Heart right ventricle (tissue), 16 donors: ENCODE measurements at regions not wholly inside any gene's neighbourhood (a gene's known extent, or its start where the extent isn't known, plus 50 kb on each side); places are given as distances from the start of the nearest gene placed in this dataset.
"Not testable (repeated sequence)": the region's sequence is repeated elsewhere in the genome, so short reads cannot be mapped to it uniquely, and the experiment has no call there.

Experiments used
- ATAC-seq, 8 donors: fragments of 200-7000 bp; cut with Tn5 transposase; one replicate each; pipeline ENCODE4 v1.9.1; 2020; ENCODE audit warnings: mild to moderate bottlenecking in 8 of 8, moderate library complexity in 8 of 8, moderate number of reproducible peaks in 1 of 8
- DNase-seq, 2 donors: peaks; one replicate each; pipeline ENCODE4 v3.0.0-alpha.2; 2020
- H3K27ac ChIP-seq, 10 donors: fragments of 200-600 bp; sonication (generic) in 2 of 10; one replicate each; pipeline versions ENCODE4 v1.5.0 to v1.8.0; 2020 to 2022; ENCODE audit warnings: mild to moderate bottlenecking in 3 of 10
- H3K27me3 ChIP-seq, 7 donors: fragments of 200-600 bp; one replicate each; pipeline ENCODE4 v1.8.0; 2021 to 2022; ENCODE audit warnings: mild to moderate bottlenecking in 2 of 7
- H3K36me3 ChIP-seq, 9 donors: fragments of 200-600 bp; sonication (generic) in 1 of 9; one replicate each; pipeline versions ENCODE4 v1.5.0 to v1.8.0; 2020 to 2022; ENCODE audit warnings: mild to moderate bottlenecking in 2 of 9
- H3K4me1 ChIP-seq, 9 donors: fragments of 200-600 bp; sonication (generic) in 1 of 9; one replicate each; pipeline versions ENCODE4 v1.5.0 to v1.8.0; 2020 to 2022; ENCODE audit warnings: mild to moderate bottlenecking in 4 of 9
- H3K4me3 ChIP-seq, 10 donors: fragments of 200-600 bp; sonication (generic) in 2 of 10; one replicate each; pipeline versions ENCODE4 v1.5.0 to v1.8.0; 2020 to 2022; ENCODE audit warnings: mild to moderate bottlenecking in 7 of 10, moderate library complexity in 2 of 10
- H3K9me3 ChIP-seq, 11 donors: fragments of 200-600 bp in 10 of 11; sonication (generic) in 2 of 11; one replicate each; pipeline versions ENCODE4 v1.5.0 to v1.8.0; 2013 to 2022; ENCODE audit warnings: mild to moderate bottlenecking in 2 of 11, control low read depth in 1 of 11, moderate library complexity in 1 of 11
- WGBS, 2 donors: extraction: QIAGEN DNeasy Blood & Tissue Kit; methylation state at CpG; one replicate each; pipeline ENCODE4 v1.1.7; 2013; ENCODE audit warnings: inconsistent platforms in 1 of 2; 5-methylcytosine and 5-hydroxymethylcytosine counted together
- intact Hi-C, 10 donors: fragments of 100-400 bp; cut with DNase I; formaldehyde crosslinking; loops; one replicate each; pipeline versions ENCODE4 v1.11.1 to v1.14.2; 2022
- TF ChIP-seq, protein P1 (sequence below), 9 donors: fragments of 200-600 bp; sonication (generic) in 2 of 9; IDR thresholded peaks; one replicate each; pipeline versions ENCODE4 v1.5.0 to v1.8.0; 2021 to 2022; ENCODE audit warnings: antibody characterized with exemption in 9 of 9, mild to moderate bottlenecking in 5 of 9, moderate library complexity in 1 of 9
- donor health status: Arrhythmogenic right ventricular cardiomyopathy.
- donor health status: ischemic (EF 13 %, LVEDD 7.1; RV severe dilation, severe dysfunction).
- donor health status: healthy with polysubstance abuse.
- donor health status: DM: no; HTN: yes; CAD: no.
- donor health status: DM: no; HTN: no; CAD: no.
- donor health status: ischemic (EF 25% LVEDD 6.9; RV normal size, moderate dysfunction).
- donor health status: ischemic (EF 25% LVEDD 5.7; RV mildly dilated, moderate dysfunction).
- donor health status: healthy.
- donor health status: DM: yes; HTN: yes; CAD: no.
- donor health status: Ischemic cardiomyopathy.
- donor health status: ischemic (EF 35%, LVEDD 5.7; RV mildly dilated, moderate dysfunction).
- donor health status: nonischemic (EF 11% LVEDD 7.7; RV severe dilation, severe dysfunction).
- donor health status: DM: yes; HTN: yes; CAD: no.
- donor health status: PGD.
- donor health status: ischemic (EF 29% LVEDD 5.4; RV normal size, mild dysfunction).
- donor health status: nonischemic (EF 23%, LVEDD 6.1; RV moderate dilation, normal function).

DNA sequence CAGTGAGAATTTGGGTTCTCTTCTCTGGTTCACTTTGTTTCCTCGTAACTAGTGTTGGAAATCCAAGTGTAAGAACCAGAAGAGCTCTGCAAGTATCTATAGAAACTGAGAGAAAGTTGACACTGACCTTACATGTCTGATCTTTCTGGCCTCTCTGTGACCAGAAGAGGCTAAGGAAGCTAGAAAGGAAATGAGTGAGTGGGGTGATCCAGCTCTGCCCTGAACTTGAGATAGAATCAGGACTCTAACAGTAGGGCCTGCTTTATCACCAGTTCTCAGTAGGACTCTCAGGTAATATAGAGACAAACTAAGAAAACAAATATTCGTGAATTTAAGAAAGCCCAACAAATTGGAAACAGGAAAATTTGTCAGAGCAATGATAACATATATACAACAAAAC is 441.2 kb upstream of the ZNF804A start:
- no peak for ATAC-seq

DNA sequence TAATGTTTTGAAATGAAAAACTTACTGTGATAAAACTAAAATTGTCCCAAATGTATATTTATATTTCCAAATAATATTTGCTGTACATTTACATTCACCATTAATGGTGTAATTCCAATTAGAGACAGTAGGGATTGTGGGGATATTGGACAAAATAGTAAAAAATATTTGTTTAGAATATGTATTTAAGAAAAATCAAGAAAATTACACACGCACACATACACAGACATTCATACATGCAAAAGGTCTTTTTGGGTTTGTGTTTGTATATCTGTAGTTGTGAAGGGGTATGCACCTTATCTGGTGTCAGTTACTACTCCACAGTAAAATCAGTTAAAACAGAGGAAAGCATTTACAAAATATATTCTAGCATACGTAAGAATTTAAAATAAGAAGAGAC is 435.9 kb upstream of the ZNF804A start:
- TF ChIP-seq, protein P1, sequence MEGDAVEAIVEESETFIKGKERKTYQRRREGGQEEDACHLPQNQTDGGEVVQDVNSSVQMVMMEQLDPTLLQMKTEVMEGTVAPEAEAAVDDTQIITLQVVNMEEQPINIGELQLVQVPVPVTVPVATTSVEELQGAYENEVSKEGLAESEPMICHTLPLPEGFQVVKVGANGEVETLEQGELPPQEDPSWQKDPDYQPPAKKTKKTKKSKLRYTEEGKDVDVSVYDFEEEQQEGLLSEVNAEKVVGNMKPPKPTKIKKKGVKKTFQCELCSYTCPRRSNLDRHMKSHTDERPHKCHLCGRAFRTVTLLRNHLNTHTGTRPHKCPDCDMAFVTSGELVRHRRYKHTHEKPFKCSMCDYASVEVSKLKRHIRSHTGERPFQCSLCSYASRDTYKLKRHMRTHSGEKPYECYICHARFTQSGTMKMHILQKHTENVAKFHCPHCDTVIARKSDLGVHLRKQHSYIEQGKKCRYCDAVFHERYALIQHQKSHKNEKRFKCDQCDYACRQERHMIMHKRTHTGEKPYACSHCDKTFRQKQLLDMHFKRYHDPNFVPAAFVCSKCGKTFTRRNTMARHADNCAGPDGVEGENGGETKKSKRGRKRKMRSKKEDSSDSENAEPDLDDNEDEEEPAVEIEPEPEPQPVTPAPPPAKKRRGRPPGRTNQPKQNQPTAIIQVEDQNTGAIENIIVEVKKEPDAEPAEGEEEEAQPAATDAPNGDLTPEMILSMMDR (IDR thresholded peaks at IDR 0.05): no peak
- H3K4me1 ChIP-seq: no peaks in the 10 kb centered on the region
- ATAC-seq (no peak), DNase-seq (no peak)
- H3K36me3 ChIP-seq: no peaks in the 10 kb centered on the region
- peaks cover 0 to 2% (median 0%) of the 10 kb centered on the region in 11 donors for H3K9me3 ChIP-seq
- H3K27me3 ChIP-seq: no peaks in the 10 kb centered on the region
- intact Hi-C loops: no loop called here
- WGBS, 2 donors: 78 to 83% methylated on average over 2 of the region's 2 CpGs
- H3K27ac ChIP-seq: no peak overlapping the region
- no peak overlapping the region for H3K4me3 ChIP-seq

More for the DNA sequence above, 441.2 kb upstream of the ZNF804A start:
- intact Hi-C loops: no loop called here
- Histone ChIP-seq H3K27ac (no peak overlapping the region), H3K9me3 (peaks cover 0 to 2% (median 0%) of the 10 kb centered on the region in 11 donors), H3K4me3 (no peak overlapping the region), H3K36me3 (no peaks in the 10 kb centered on the region), H3K4me1 (no peaks in the 10 kb centered on the region), H3K27me3 (no peaks in the 10 kb centered on the region)
- WGBS, 2 donors: 27 to 30% methylated on average over 2 of the region's 2 CpGs
- DNase-seq: no peak
- TF ChIP-seq, protein P1 (IDR thresholded peaks at IDR 0.05): no peak

DNA sequence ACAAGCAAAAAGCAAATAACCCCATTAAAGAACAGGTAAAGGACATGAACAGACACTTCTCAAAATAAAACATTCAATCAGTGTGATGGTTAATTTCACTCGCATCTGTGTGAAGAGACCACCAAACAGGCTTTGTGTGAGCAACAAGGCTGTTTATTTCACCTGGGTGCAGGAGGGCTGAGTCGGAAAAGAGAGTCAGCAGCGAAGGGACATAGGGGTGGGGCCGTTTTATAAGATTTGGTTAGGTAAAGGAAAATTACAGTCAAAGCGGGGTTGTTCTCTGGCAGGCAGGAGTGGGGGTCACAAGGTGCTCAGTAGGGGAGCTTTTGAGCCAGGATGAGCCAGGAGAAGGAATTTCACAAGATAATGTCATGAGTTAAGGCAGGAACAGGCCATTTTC is 429.5 kb upstream of the ZNF804A start:
- H3K36me3 ChIP-seq, H3K27ac ChIP-seq, H3K4me1 ChIP-seq, intact Hi-C loops, DNase-seq, ATAC-seq, H3K27me3 ChIP-seq, H3K4me3 ChIP-seq: not testable (repeated sequence)
- H3K9me3 ChIP-seq: peaks cover 0 to 11% (median 0%) of the 10 kb centered on the region in 11 donors
- WGBS, 2 donors: 68 to 72% methylated on average over 5 of the region's 5 CpGs

DNA sequence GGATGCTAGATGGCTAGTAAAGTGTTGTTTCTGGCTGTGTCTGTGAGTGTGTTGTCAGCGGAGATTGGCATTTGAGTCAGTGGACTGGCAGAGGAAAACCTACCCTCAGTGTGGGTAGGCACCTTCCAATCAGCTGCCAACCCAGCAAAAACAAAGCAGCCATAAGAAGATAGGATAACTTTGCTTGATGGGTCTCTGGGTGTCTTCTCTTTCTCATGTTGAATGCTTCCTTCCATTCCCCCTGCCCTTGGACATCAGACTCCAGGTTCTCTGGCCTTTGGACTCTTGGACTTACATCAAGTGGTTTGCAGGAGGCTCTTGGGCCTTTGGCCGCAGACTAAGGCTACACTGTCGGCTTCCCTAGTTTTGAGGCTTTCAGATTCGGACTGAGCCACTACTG is 429.0 kb upstream of the ZNF804A start:
- intact Hi-C loops: no loop called here
- no peaks in the 10 kb centered on the region for H3K4me1 ChIP-seq
- no peak overlapping the region for H3K27ac ChIP-seq
- H3K4me3 ChIP-seq: no peak overlapping the region
- 89 to 90% methylated on average over 4 of the region's 4 CpGs for WGBS, 2 donors
- TF ChIP-seq, protein P1 (IDR thresholded peaks at IDR 0.05): no peak
- no peaks in the 10 kb centered on the region for H3K27me3 ChIP-seq
- no peaks in the 10 kb centered on the region for H3K36me3 ChIP-seq
- ATAC-seq: no peak
- no peak for DNase-seq
- H3K9me3 ChIP-seq: peaks cover 0 to 11% (median 0%) of the 10 kb centered on the region in 11 donors

DNA sequence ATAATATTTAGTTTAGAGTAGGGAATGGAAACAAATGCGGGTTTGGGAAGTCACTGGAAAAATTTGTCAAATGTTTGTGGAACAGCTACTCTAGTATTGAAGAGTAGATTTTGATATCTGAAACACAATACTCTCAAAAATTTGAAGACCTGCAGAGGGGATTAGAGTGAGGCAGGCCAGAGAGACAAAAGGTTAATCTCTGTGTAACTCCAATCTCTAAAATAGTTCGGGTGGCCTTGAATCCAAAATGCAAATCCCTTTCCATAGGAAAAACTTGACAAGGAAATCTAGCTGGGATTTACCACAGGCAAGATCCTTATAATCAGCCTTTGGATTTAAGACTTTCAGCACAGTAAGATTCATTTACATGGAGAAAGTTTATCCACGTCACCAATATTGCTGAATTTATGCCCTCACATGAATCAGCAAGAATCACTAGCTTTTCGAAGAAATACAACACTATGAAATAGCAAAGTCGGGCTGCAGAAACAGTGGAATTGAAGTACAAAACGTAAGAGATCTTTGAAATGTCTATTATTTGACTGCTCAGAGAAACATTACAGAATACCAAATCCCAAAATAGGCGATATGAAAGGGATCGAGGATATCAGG is 423.7 kb upstream of the ZNF804A start:
- Histone ChIP-seq H3K27ac (no peak overlapping the region), H3K9me3 (peaks cover 0 to 7% (median 0%) of the 10 kb centered on the region in 11 donors), H3K27me3 (no peaks in the 10 kb centered on the region), H3K4me3 (no peak overlapping the region), H3K36me3 (no peaks in the 10 kb centered on the region), H3K4me1 (no peaks in the 10 kb centered on the region)
- intact Hi-C loops: no loop called here
- WGBS, 2 donors: 76 to 82% methylated on average over 8 of the region's 8 CpGs
- DNase-seq (no peak), ATAC-seq (no peak)
- TF ChIP-seq, protein P1 (IDR thresholded peaks at IDR 0.05): no peak
